ENCODE measurements at regions not wholly inside any gene's neighbourhood (a gene's known extent, or its start where the extent isn't known, plus 50 kb on each side); places are given as distances from the start of the nearest gene placed in this dataset.

DNA sequence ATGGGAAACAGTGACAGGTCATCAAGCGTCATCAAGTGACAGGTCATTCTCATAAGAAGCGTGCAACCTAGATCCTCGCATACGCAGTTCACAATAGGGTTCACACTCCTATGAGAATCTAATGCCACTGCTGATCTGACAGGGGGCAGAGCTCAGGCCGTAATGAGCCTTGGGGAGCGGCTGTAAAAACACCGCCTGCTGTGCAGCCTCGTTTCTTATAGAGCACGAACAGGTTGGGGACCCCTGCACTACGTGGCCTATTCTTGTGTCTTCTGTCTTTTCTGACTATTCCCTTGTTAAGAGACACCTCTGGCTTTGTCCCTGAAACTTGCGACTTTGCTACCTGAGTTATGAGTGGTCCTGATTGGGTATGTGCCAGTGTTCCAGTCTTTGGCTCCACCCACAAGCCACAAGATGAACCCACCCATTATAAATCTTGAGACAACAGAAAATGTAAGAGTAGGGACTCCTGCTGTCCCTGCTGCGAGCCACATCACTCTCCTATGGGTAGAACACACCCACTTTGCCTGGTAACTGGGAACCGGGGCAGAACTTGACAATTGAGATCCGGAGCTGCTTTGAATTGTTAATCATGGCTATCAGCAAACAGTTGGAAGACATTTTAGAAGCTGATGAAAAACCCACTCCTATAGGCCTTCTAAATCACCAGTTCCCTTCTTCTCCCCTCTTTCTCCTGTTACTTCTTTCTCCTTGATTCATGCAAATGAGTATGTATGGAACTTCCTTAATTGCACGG, 55.8 kb upstream of the EXOC4 start:
- TF ChIP-seq, protein P1, sequence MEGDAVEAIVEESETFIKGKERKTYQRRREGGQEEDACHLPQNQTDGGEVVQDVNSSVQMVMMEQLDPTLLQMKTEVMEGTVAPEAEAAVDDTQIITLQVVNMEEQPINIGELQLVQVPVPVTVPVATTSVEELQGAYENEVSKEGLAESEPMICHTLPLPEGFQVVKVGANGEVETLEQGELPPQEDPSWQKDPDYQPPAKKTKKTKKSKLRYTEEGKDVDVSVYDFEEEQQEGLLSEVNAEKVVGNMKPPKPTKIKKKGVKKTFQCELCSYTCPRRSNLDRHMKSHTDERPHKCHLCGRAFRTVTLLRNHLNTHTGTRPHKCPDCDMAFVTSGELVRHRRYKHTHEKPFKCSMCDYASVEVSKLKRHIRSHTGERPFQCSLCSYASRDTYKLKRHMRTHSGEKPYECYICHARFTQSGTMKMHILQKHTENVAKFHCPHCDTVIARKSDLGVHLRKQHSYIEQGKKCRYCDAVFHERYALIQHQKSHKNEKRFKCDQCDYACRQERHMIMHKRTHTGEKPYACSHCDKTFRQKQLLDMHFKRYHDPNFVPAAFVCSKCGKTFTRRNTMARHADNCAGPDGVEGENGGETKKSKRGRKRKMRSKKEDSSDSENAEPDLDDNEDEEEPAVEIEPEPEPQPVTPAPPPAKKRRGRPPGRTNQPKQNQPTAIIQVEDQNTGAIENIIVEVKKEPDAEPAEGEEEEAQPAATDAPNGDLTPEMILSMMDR (IDR thresholded peaks at IDR 0.05; ENCODE audit: low read depth, low read length, missing input control), result no peak
- TF ChIP-seq RAD21 (IDR thresholded peaks at IDR 0.05), result no peak
- TF ChIP-seq YY1 (IDR thresholded peaks at IDR 0.05), result no peak
- TF ChIP-seq SP1 (IDR thresholded peaks at IDR 0.05), result no peak
- TF ChIP-seq, protein P2, sequence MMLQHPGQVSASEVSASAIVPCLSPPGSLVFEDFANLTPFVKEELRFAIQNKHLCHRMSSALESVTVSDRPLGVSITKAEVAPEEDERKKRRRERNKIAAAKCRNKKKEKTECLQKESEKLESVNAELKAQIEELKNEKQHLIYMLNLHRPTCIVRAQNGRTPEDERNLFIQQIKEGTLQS (IDR thresholded peaks at IDR 0.05), result no peak
- TF ChIP-seq, protein P3, sequence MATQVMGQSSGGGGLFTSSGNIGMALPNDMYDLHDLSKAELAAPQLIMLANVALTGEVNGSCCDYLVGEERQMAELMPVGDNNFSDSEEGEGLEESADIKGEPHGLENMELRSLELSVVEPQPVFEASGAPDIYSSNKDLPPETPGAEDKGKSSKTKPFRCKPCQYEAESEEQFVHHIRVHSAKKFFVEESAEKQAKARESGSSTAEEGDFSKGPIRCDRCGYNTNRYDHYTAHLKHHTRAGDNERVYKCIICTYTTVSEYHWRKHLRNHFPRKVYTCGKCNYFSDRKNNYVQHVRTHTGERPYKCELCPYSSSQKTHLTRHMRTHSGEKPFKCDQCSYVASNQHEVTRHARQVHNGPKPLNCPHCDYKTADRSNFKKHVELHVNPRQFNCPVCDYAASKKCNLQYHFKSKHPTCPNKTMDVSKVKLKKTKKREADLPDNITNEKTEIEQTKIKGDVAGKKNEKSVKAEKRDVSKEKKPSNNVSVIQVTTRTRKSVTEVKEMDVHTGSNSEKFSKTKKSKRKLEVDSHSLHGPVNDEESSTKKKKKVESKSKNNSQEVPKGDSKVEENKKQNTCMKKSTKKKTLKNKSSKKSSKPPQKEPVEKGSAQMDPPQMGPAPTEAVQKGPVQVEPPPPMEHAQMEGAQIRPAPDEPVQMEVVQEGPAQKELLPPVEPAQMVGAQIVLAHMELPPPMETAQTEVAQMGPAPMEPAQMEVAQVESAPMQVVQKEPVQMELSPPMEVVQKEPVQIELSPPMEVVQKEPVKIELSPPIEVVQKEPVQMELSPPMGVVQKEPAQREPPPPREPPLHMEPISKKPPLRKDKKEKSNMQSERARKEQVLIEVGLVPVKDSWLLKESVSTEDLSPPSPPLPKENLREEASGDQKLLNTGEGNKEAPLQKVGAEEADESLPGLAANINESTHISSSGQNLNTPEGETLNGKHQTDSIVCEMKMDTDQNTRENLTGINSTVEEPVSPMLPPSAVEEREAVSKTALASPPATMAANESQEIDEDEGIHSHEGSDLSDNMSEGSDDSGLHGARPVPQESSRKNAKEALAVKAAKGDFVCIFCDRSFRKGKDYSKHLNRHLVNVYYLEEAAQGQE (IDR thresholded peaks at IDR 0.05), result no peak
- TF ChIP-seq GABPA (IDR thresholded peaks at IDR 0.05 in 1 of 2, conservative IDR thresholded peaks at IDR 0.05 in 1 of 2), result no peak
- no peak for TF ChIP-seq JUND (IDR thresholded peaks at IDR 0.05)
- no peak for TF ChIP-seq EGR1 (IDR thresholded peaks at IDR 0.05; ENCODE audit: low read depth in 2 of 2)
- TF ChIP-seq, protein P4, sequence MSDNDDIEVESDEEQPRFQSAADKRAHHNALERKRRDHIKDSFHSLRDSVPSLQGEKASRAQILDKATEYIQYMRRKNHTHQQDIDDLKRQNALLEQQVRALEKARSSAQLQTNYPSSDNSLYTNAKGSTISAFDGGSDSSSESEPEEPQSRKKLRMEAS (IDR thresholded peaks at IDR 0.05), result no peak
- no peak for TF ChIP-seq RXRA (IDR thresholded peaks at IDR 0.05)

Data from liver (tissue), 3 donors.